GM23338 (cell line): ENCODE measurements at regions not wholly inside any gene's neighbourhood (a gene's known extent, or its start where the extent isn't known, plus 50 kb on each side); places are given as distances from the start of the nearest gene placed in this dataset.

Experiments used
- CREB1 ChIP-seq: fragments of 250-450 bp; sonication (Bioruptor Pico); IDR thresholded peaks from 2 replicates; pipeline ENCODE4 v1.5.0; 2020; ENCODE audit warnings: low read depth, mild to moderate bottlenecking, moderate library complexity
- ETS1 ChIP-seq: IDR thresholded peaks from 2 replicates; pipeline ENCODE4 v1.6.1; 2016; ENCODE audit warnings: antibody characterized with exemption
- EZH2 ChIP-seq: fragments of 200-600 bp; sonication (generic); IDR thresholded peaks from one replicate; pipeline ENCODE4 v1.8.0; 2017; ENCODE audit warnings: antibody characterized with exemption, mild to moderate bottlenecking, low read depth; ENCODE audit not compliant: unreplicated experiment
- EZH2phosphoT487 ChIP-seq: fragments of 200-600 bp; sonication (generic); IDR thresholded peaks from one replicate; pipeline ENCODE4 v1.8.1; 2018; ENCODE audit warnings: antibody characterized with exemption; ENCODE audit not compliant: unreplicated experiment
- POLR2AphosphoS5 ChIP-seq: IDR thresholded peaks from 2 replicates; pipeline ENCODE4 v1.6.1; 2016; ENCODE audit warnings: antibody characterized with exemption, low read depth
- REST ChIP-seq: IDR thresholded peaks from one replicate; pipeline ENCODE4 v1.6.1; 2018; ENCODE audit warnings: antibody characterized with exemption; ENCODE audit not compliant: unreplicated experiment
- TF ChIP-seq, protein P1 (sequence below), 2 experiments: fragments of 200-600 bp in 1 of 2; sonication (generic) in 1 of 2; conservative IDR thresholded peaks; 2 replicates each; pipeline versions ENCODE4 v1.5.1 to v1.6.1; 2016 to 2017; ENCODE audit warnings: antibody characterized with exemption in 2 of 2, low read depth in 2 of 2, mild to moderate bottlenecking in 2 of 2, moderate library complexity in 1 of 2

- TF ChIP-seq CREB1 (CRISPR knock-in tag) (no peak), EZH2 (no peak), ETS1 (no peak), EZH2phosphoT487 (no peak), POLR2AphosphoS5 (no peak), REST (no peak)
- TF ChIP-seq, protein P1, sequence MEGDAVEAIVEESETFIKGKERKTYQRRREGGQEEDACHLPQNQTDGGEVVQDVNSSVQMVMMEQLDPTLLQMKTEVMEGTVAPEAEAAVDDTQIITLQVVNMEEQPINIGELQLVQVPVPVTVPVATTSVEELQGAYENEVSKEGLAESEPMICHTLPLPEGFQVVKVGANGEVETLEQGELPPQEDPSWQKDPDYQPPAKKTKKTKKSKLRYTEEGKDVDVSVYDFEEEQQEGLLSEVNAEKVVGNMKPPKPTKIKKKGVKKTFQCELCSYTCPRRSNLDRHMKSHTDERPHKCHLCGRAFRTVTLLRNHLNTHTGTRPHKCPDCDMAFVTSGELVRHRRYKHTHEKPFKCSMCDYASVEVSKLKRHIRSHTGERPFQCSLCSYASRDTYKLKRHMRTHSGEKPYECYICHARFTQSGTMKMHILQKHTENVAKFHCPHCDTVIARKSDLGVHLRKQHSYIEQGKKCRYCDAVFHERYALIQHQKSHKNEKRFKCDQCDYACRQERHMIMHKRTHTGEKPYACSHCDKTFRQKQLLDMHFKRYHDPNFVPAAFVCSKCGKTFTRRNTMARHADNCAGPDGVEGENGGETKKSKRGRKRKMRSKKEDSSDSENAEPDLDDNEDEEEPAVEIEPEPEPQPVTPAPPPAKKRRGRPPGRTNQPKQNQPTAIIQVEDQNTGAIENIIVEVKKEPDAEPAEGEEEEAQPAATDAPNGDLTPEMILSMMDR (conservative IDR thresholded peaks at IDR 0.05; ENCODE audit: low read depth in 2 of 2) = no peak
These were observed 94.3 kb downstream of the ADCYAP1 start for GRCh38 chr18:998936-999335.
